ENCODE measurements at regions not wholly inside any gene's neighbourhood (a gene's known extent, or its start where the extent isn't known, plus 50 kb on each side); places are given as distances from the start of the nearest gene placed in this dataset.

DNA sequence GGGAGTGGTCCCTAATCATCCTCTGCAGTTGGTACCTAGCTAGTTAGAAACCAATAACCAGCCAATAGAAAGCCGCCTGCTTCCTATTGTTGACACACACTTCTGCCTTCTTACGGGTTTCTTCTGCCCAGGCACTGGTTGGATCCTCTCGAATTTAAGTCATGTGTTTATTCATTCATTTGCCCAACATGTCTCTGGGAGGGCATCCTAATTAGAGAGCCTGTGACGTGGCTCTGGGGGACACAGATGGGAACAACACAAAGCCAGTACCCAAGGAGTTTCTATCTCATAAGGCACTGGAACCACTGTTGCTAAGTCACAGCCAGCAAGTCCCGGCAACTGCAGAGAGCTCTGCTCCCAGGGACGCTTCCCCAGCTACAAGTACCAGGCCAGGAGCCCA, 300.7 kb upstream of the TNRC6C start:
- H3K9me3 Mint-ChIP-seq (ENCODE audit: unreplicated experiment): no peaks in the 10 kb centered on the region
- no peak overlapping the region for H3K27ac Mint-ChIP-seq (ENCODE audit: unreplicated experiment)
- no peak for DNase-seq (ENCODE audit: extremely low spot score, unreplicated experiment)
- TF ChIP-seq, protein P1, sequence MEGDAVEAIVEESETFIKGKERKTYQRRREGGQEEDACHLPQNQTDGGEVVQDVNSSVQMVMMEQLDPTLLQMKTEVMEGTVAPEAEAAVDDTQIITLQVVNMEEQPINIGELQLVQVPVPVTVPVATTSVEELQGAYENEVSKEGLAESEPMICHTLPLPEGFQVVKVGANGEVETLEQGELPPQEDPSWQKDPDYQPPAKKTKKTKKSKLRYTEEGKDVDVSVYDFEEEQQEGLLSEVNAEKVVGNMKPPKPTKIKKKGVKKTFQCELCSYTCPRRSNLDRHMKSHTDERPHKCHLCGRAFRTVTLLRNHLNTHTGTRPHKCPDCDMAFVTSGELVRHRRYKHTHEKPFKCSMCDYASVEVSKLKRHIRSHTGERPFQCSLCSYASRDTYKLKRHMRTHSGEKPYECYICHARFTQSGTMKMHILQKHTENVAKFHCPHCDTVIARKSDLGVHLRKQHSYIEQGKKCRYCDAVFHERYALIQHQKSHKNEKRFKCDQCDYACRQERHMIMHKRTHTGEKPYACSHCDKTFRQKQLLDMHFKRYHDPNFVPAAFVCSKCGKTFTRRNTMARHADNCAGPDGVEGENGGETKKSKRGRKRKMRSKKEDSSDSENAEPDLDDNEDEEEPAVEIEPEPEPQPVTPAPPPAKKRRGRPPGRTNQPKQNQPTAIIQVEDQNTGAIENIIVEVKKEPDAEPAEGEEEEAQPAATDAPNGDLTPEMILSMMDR (IDR thresholded peaks at IDR 0.05): no peak
- H3K4me3 Mint-ChIP-seq (ENCODE audit: unreplicated experiment): no peak overlapping the region
- H3K4me1 Mint-ChIP-seq (ENCODE audit: unreplicated experiment): no peaks in the 10 kb centered on the region
- peaks cover 47% of the 10 kb centered on the region for H3K27me3 Mint-ChIP-seq (ENCODE audit: unreplicated experiment)
- H3K36me3 Mint-ChIP-seq (ENCODE audit: unreplicated experiment): no peaks in the 10 kb centered on the region

- TF ChIP-seq, protein P1 (IDR thresholded peaks at IDR 0.05): no peak
- Mint-ChIP-seq H3K4me1 (ENCODE audit: unreplicated experiment) (no peaks in the 10 kb centered on the region), H3K4me3 (ENCODE audit: unreplicated experiment) (no peak overlapping the region), H3K9me3 (ENCODE audit: unreplicated experiment) (no peaks in the 10 kb centered on the region), H3K36me3 (ENCODE audit: unreplicated experiment) (no peaks in the 10 kb centered on the region), H3K27ac (ENCODE audit: unreplicated experiment) (no peak overlapping the region), H3K27me3 (ENCODE audit: unreplicated experiment) (peaks cover 33% of the 10 kb centered on the region)
- no peak for DNase-seq (ENCODE audit: extremely low spot score, unreplicated experiment)
Observed at GRCh38 chr17:77660524-77660923, 298.0 kb upstream of the TNRC6C start.

- Mint-ChIP-seq H3K4me3 (ENCODE audit: unreplicated experiment) (no peak overlapping the region), H3K27ac (ENCODE audit: unreplicated experiment) (no peak overlapping the region), H3K27me3 (ENCODE audit: unreplicated experiment) (peaks cover 26% of the 10 kb centered on the region), H3K36me3 (ENCODE audit: unreplicated experiment) (no peaks in the 10 kb centered on the region), H3K4me1 (ENCODE audit: unreplicated experiment) (no peaks in the 10 kb centered on the region), H3K9me3 (ENCODE audit: unreplicated experiment) (peaks cover 5% of the 10 kb centered on the region)
- DNase-seq (ENCODE audit: extremely low spot score, unreplicated experiment): no peak
- TF ChIP-seq, protein P1 (IDR thresholded peaks at IDR 0.05): no peak
Observed at GRCh38 chr17:77662833-77663232, 295.7 kb upstream of the TNRC6C start.

GRCh38 chr17:77664097-77664729, 294.3 kb upstream of the TNRC6C start:
- Mint-ChIP-seq H3K4me3 (ENCODE audit: unreplicated experiment) (no peak overlapping the region), H3K9me3 (ENCODE audit: unreplicated experiment) (peaks cover 14% of the 10 kb centered on the region), H3K4me1 (ENCODE audit: unreplicated experiment) (no peaks in the 10 kb centered on the region), H3K27me3 (ENCODE audit: unreplicated experiment) (peaks cover 21% of the 10 kb centered on the region), H3K36me3 (ENCODE audit: unreplicated experiment) (no peaks in the 10 kb centered on the region), H3K27ac (ENCODE audit: unreplicated experiment) (no peak overlapping the region)
- TF ChIP-seq, protein P1 (IDR thresholded peaks at IDR 0.05): no peak
- DNase-seq (ENCODE audit: extremely low spot score, unreplicated experiment): no peak

DNA sequence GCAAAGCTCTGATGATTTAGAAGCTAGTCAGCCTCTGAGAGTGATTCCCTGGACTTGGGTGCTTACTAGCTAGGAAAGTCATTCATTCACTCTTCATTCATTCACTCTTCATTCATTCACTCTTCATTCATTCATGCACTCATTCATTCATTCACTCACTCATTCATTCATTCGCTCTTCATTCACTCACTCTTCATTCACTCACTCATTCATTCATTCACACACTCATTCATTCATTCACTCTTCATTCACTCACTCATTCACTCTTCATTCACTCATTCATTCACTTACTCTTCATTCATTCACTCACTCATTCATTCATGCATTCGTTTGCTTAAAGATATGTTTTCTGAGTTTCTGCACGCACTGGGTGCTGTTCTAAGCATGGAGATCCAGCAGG, 292.7 kb upstream of the TNRC6C start:
- no peak for DNase-seq (ENCODE audit: extremely low spot score, unreplicated experiment)
- Mint-ChIP-seq H3K27me3 (ENCODE audit: unreplicated experiment) (peaks cover 17% of the 10 kb centered on the region), H3K27ac (ENCODE audit: unreplicated experiment) (no peak overlapping the region), H3K4me1 (ENCODE audit: unreplicated experiment) (no peaks in the 10 kb centered on the region), H3K9me3 (ENCODE audit: unreplicated experiment) (peaks cover 14% of the 10 kb centered on the region), H3K4me3 (ENCODE audit: unreplicated experiment) (no peak overlapping the region), H3K36me3 (ENCODE audit: unreplicated experiment) (no peaks in the 10 kb centered on the region)
- TF ChIP-seq, protein P1 (IDR thresholded peaks at IDR 0.05): no peak

Measured in osteocyte (in vitro differentiated cells).